H9 (cell line): ENCODE measurements at regions not wholly inside any gene's neighbourhood (a gene's known extent, or its start where the extent isn't known, plus 50 kb on each side); places are given as distances from the start of the nearest gene placed in this dataset.

ENCODE experiments used
- DNase-seq: peaks from one replicate; pipeline ENCODE4 v3.0.0-alpha.2; 2017
- H2AFZ ChIP-seq: one replicate; pipeline ENCODE4 v1.6.1; 2013; ENCODE audit warnings: mild to moderate bottlenecking, low read length, control low read depth, moderate library complexity
- H2AK5ac ChIP-seq: 2 replicates; pipeline ENCODE4 v1.6.1; 2013; ENCODE audit warnings: low read length, control low read depth, mixed read lengths; ENCODE audit not compliant: insufficient read length
- H2BK120ac ChIP-seq: one replicate; pipeline ENCODE4 v1.6.1; 2013; ENCODE audit warnings: low read depth, mild to moderate bottlenecking, low read length, control low read depth, inconsistent platforms; ENCODE audit not compliant: poor library complexity, severe bottlenecking
- H2BK12ac ChIP-seq: 2 replicates; pipeline ENCODE4 v1.6.1; 2013; ENCODE audit warnings: low read length, control low read depth, mixed read lengths, low read depth; ENCODE audit not compliant: insufficient read length
- H2BK15ac ChIP-seq: 2 replicates; pipeline ENCODE4 v1.6.1; 2013; ENCODE audit warnings: low read depth, low read length, control low read depth
- H2BK20ac ChIP-seq: one replicate; pipeline ENCODE4 v1.6.1; 2013; ENCODE audit warnings: low read depth, mild to moderate bottlenecking, low read length, control low read depth, inconsistent platforms; ENCODE audit not compliant: poor library complexity, severe bottlenecking
- H2BK5ac ChIP-seq: 2 replicates; pipeline ENCODE4 v1.6.1; 2013; ENCODE audit warnings: low read length, control low read depth, mixed read lengths; ENCODE audit not compliant: insufficient read length
- H3K14ac ChIP-seq: 2 replicates; pipeline ENCODE4 v1.6.1; 2013; ENCODE audit warnings: low read length, control low read depth; ENCODE audit not compliant: insufficient read depth
- H3K18ac ChIP-seq: 2 replicates; pipeline ENCODE4 v1.6.1; 2013; ENCODE audit warnings: low read depth, mild to moderate bottlenecking, mixed read lengths, low read length, control low read depth; ENCODE audit not compliant: insufficient read length
- H3K23ac ChIP-seq: 2 replicates; pipeline ENCODE4 v1.6.1; 2013; ENCODE audit warnings: low read length, control low read depth, mixed read lengths, low read depth; ENCODE audit not compliant: insufficient read length
- H3K23me2 ChIP-seq: 2 replicates; pipeline ENCODE4 v1.6.1; 2013; ENCODE audit warnings: low read depth, mild to moderate bottlenecking, mixed read lengths, low read length, control low read depth; ENCODE audit not compliant: insufficient read length, poor library complexity, severe bottlenecking
- H3K27ac ChIP-seq: 2 replicates; pipeline ENCODE4 v1.5.1; 2013; ENCODE audit warnings: low read length, control low read depth, mixed read lengths, low read depth; ENCODE audit not compliant: insufficient read length
- H3K27me3 ChIP-seq: 2 replicates; pipeline ENCODE4 v1.6.1; 2013; ENCODE audit warnings: low read length, control low read depth, inconsistent platforms; ENCODE audit not compliant: insufficient read depth
- H3K4ac ChIP-seq: 2 replicates; pipeline ENCODE4 v1.6.1; 2013; ENCODE audit warnings: low read depth, mild to moderate bottlenecking, control low read depth, inconsistent platforms, low read length, moderate library complexity
- H3K4me1 ChIP-seq: 2 replicates; pipeline ENCODE4 v1.6.1; 2013; ENCODE audit warnings: low read length, control low read depth, inconsistent platforms; ENCODE audit not compliant: insufficient read depth
- H3K4me2 ChIP-seq: 2 replicates; pipeline ENCODE4 v1.6.1; 2013; ENCODE audit warnings: low read length, control low read depth, mixed read lengths; ENCODE audit not compliant: insufficient read length, insufficient read depth
- H3K56ac ChIP-seq: 2 replicates; pipeline ENCODE4 v1.6.1; 2013; ENCODE audit warnings: low read depth, mild to moderate bottlenecking, mixed read lengths, low read length, control low read depth; ENCODE audit not compliant: insufficient read length
- H3K79me1 ChIP-seq: 2 replicates; pipeline ENCODE4 v1.6.1; 2013; ENCODE audit warnings: low read depth, mild to moderate bottlenecking, moderate library complexity, low read length, control low read depth, inconsistent platforms; ENCODE audit not compliant: insufficient read depth, poor library complexity, severe bottlenecking
- H3K79me2 ChIP-seq: 2 replicates; pipeline ENCODE4 v1.6.1; 2013; ENCODE audit warnings: low read length, control low read depth, inconsistent platforms; ENCODE audit not compliant: insufficient read depth
- H3K9ac ChIP-seq: 2 replicates; pipeline ENCODE4 v1.6.1; 2013; ENCODE audit warnings: low read length, control low read depth, mixed read lengths; ENCODE audit not compliant: insufficient read length; ENCODE audit errors: extremely low read depth
- H3K9me3 ChIP-seq: one replicate; pipeline ENCODE4 v1.6.1; 2013; ENCODE audit warnings: low read depth, low read length, inconsistent platforms; ENCODE audit not compliant: control insufficient read depth
- H3T11ph ChIP-seq: one replicate; pipeline ENCODE4 v1.6.1; 2013; ENCODE audit warnings: mild to moderate bottlenecking, low read length, control low read depth, inconsistent platforms
- H4K20me1 ChIP-seq: one replicate; pipeline ENCODE4 v1.6.1; 2013; ENCODE audit not compliant: control insufficient read depth, insufficient read length, insufficient read depth
- H4K5ac ChIP-seq: 2 replicates; pipeline ENCODE4 v1.6.1; 2013; ENCODE audit warnings: low read depth, mild to moderate bottlenecking, mixed read lengths, low read length, control low read depth; ENCODE audit not compliant: insufficient read length
- H4K8ac ChIP-seq: replicated peaks from 2 replicates; pipeline ENCODE4 v1.6.1; 2013; ENCODE audit warnings: low read length, control low read depth, mixed read lengths, low read depth; ENCODE audit not compliant: insufficient read length
- H4K91ac ChIP-seq: 2 replicates; pipeline ENCODE4 v1.6.1; 2013; ENCODE audit warnings: low read depth, mild to moderate bottlenecking, moderate library complexity, mixed read lengths, low read length, control low read depth; ENCODE audit not compliant: insufficient read length
- H3K27ac Mint-ChIP-seq, 3 experiments: 2 replicates in 2 of 3; 3 replicates in 1 of 3; pipeline ENCODE4 v1.8.0; 2020 to 2021; ENCODE audit warnings: mixed read lengths in 3 of 3, mild to moderate bottlenecking in 1 of 3, moderate library complexity in 1 of 3
- H3K27me3 Mint-ChIP-seq: 2 replicates; pipeline ENCODE4 v1.8.0; 2021; ENCODE audit warnings: low read depth, mild to moderate bottlenecking, moderate library complexity, mixed read lengths
- H3K36me3 Mint-ChIP-seq, 3 experiments: 2 replicates in 2 of 3; 3 replicates in 1 of 3; pipeline ENCODE4 v1.8.0; 2020 to 2021; ENCODE audit warnings: low read depth in 3 of 3, mixed read lengths in 3 of 3; ENCODE audit not compliant: insufficient read depth in 1 of 3
- H3K4me1 Mint-ChIP-seq, 2 experiments: 2 replicates each; pipeline ENCODE4 v1.8.0; 2020; ENCODE audit warnings: mixed read lengths in 2 of 2
- H3K4me3 Mint-ChIP-seq, 2 experiments: 2 replicates in 1 of 2; 3 replicates in 1 of 2; pipeline ENCODE4 v1.8.0; 2020 to 2021; ENCODE audit warnings: mild to moderate bottlenecking in 2 of 2, mixed read lengths in 2 of 2, moderate library complexity in 1 of 2
- H3K9me3 Mint-ChIP-seq, 2 experiments: 2 replicates in 1 of 2; 3 replicates in 1 of 2; pipeline ENCODE4 v1.8.0; 2020; ENCODE audit warnings: mild to moderate bottlenecking in 2 of 2, mixed read lengths in 2 of 2, moderate library complexity in 1 of 2
- WGBS: extraction: QIAGEN DNeasy Blood & Tissue Kit; methylation state at CpG from one replicate; pipeline ENCODE4 v1.1.7; 2013; ENCODE audit warnings: missing lambda C conversion rate, low lambda C conversion rate, mixed read lengths; ENCODE audit not compliant: insufficient read length; ENCODE audit errors: extremely low coverage; 5-methylcytosine and 5-hydroxymethylcytosine counted together
- TF ChIP-seq, protein P1 (sequence below): fragments of 200-600 bp; sonication (generic); conservative IDR thresholded peaks from 3 replicates; pipeline ENCODE4 v1.8.0; 2021; ENCODE audit warnings: antibody characterized with exemption, mild to moderate bottlenecking

GRCh38 chr21:23455676-23456075 is 2151.6 kb downstream of the MRPL39 start:
- no peak overlapping the region for H3K4me3 Mint-ChIP-seq

More at GRCh38 chr21:23455676-23456075, 2151.6 kb downstream of the MRPL39 start:
- H2BK12ac ChIP-seq: no peak overlapping the region
- H3K27me3 ChIP-seq: no peaks in the 10 kb centered on the region
- H3K79me1 ChIP-seq: no peaks in the 10 kb centered on the region
- no peak overlapping the region for H4K8ac ChIP-seq
- H3K27ac ChIP-seq: no peak overlapping the region
- H3K23ac ChIP-seq: no peak overlapping the region
- H3K14ac ChIP-seq: no peak overlapping the region
- H3K56ac ChIP-seq: no peak overlapping the region
- H3T11ph ChIP-seq: no peak overlapping the region
- no peaks in the 10 kb centered on the region for H3K23me2 ChIP-seq
- no peak overlapping the region for H2BK5ac ChIP-seq
- H2BK20ac ChIP-seq: no peak overlapping the region
- no peaks in the 10 kb centered on the region for H3K79me2 ChIP-seq
- no peaks in the 10 kb centered on the region for H3K4me1 ChIP-seq
- H3K4ac ChIP-seq: no peak overlapping the region
- DNase-seq: no peak
- Mint-ChIP-seq H3K27ac (no peak overlapping the region), H3K9me3 (peaks cover 0 to 5% of the 10 kb centered on the region in 2 experiments; a peak in 2 of 5 replicates), H3K27me3 (no peaks in the 10 kb centered on the region), H3K36me3 (no peaks in the 10 kb centered on the region), H3K4me1 (peaks cover 3% of the 10 kb centered on the region in 2 experiments; a peak in 3 of 4 replicates)
- H3K4me2 ChIP-seq: no peak overlapping the region
- no CpG with 5 or more reads among the region's 4 CpGs for WGBS
- H2AFZ ChIP-seq: no peak overlapping the region
- H3K9me3 ChIP-seq: no peaks in the 10 kb centered on the region
- no peak overlapping the region for H2AK5ac ChIP-seq
- no peak overlapping the region for H4K91ac ChIP-seq
- H4K20me1 ChIP-seq: no peaks in the 10 kb centered on the region
- no peak overlapping the region for H4K5ac ChIP-seq
- TF ChIP-seq, protein P1, sequence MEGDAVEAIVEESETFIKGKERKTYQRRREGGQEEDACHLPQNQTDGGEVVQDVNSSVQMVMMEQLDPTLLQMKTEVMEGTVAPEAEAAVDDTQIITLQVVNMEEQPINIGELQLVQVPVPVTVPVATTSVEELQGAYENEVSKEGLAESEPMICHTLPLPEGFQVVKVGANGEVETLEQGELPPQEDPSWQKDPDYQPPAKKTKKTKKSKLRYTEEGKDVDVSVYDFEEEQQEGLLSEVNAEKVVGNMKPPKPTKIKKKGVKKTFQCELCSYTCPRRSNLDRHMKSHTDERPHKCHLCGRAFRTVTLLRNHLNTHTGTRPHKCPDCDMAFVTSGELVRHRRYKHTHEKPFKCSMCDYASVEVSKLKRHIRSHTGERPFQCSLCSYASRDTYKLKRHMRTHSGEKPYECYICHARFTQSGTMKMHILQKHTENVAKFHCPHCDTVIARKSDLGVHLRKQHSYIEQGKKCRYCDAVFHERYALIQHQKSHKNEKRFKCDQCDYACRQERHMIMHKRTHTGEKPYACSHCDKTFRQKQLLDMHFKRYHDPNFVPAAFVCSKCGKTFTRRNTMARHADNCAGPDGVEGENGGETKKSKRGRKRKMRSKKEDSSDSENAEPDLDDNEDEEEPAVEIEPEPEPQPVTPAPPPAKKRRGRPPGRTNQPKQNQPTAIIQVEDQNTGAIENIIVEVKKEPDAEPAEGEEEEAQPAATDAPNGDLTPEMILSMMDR: no peak
- H3K9ac ChIP-seq: no peak overlapping the region
- no peak overlapping the region for H2BK15ac ChIP-seq
- no peak overlapping the region for H3K18ac ChIP-seq
- no peak overlapping the region for H2BK120ac ChIP-seq
